NB4 (cell line): ENCODE measurements at regions not wholly inside any gene's neighbourhood (a gene's known extent, or its start where the extent isn't known, plus 50 kb on each side); places are given as distances from the start of the nearest gene placed in this dataset.

Source experiments
- POLR2A ChIP-seq: IDR thresholded peaks from 2 replicates; pipeline ENCODE4 v1.6.1; 2011; ENCODE audit warnings: mild to moderate bottlenecking; ENCODE audit not compliant: insufficient read length; ENCODE audit errors: extremely low read depth
- TF ChIP-seq, protein P1 (sequence below): IDR thresholded peaks from one replicate; pipeline ENCODE4 v1.5.1; 2012; ENCODE audit warnings: low read depth, low read length
- TF ChIP-seq, protein P2 (sequence below): IDR thresholded peaks from 2 replicates; pipeline ENCODE4 v1.6.1; 2011; ENCODE audit warnings: low read depth, low read length

DNA sequence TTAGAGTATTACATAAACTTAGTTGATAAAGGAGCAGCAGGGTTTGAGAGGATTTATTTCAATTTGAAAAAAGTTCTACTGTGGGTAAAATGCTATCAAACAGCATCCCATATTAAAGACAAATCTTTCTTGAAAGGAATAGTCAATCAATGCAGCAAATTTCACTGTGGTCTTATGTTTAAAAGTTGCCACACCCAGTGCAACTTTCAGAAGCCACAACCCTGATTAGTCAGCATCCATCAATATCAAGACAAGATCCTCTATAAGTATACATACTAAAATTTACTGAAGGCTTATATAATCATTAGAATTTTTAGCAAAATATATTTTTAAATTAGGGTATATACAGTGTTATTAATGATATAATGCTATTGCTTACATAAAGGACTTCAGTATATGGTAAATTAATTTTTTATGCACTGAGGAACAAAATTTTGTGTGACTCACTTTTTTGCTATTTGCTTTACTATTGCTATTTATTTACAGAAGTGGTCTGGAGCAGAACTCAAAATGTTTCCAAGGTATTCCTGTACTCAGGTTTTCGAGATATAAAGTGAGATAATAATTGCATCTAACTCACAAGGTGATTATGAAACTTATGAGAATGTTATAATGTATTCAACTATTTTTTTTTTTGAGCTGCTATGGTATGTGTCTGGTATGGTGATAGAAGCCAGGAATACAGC is 1127.6 kb downstream of the ADGRL3 start:
- TF ChIP-seq, protein P1, sequence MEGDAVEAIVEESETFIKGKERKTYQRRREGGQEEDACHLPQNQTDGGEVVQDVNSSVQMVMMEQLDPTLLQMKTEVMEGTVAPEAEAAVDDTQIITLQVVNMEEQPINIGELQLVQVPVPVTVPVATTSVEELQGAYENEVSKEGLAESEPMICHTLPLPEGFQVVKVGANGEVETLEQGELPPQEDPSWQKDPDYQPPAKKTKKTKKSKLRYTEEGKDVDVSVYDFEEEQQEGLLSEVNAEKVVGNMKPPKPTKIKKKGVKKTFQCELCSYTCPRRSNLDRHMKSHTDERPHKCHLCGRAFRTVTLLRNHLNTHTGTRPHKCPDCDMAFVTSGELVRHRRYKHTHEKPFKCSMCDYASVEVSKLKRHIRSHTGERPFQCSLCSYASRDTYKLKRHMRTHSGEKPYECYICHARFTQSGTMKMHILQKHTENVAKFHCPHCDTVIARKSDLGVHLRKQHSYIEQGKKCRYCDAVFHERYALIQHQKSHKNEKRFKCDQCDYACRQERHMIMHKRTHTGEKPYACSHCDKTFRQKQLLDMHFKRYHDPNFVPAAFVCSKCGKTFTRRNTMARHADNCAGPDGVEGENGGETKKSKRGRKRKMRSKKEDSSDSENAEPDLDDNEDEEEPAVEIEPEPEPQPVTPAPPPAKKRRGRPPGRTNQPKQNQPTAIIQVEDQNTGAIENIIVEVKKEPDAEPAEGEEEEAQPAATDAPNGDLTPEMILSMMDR = no peak
- TF ChIP-seq, protein P2, sequence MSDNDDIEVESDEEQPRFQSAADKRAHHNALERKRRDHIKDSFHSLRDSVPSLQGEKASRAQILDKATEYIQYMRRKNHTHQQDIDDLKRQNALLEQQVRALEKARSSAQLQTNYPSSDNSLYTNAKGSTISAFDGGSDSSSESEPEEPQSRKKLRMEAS = no peak
- no peak for TF ChIP-seq POLR2A
